HepG2 (cell line): ENCODE measurements at regions not wholly inside any gene's neighbourhood (a gene's known extent, or its start where the extent isn't known, plus 50 kb on each side); places are given as distances from the start of the nearest gene placed in this dataset.

ENCODE experiments used
- ATAC-seq: fragments of 200-7000 bp; cut with Tn5 transposase; 3 replicates; pipeline ENCODE4 v1.9.1; 2020; ENCODE audit warnings: mild to moderate bottlenecking, moderate library complexity
- BruUV-seq: library from RNA; stranded (reverse); fragments of 400-500 nt; replicated peaks from 2 replicates; lab custom pipeline; 2021; lab: Mats Ljungman, UMichigan
- CTCF ChIA-PET: fragments of 300-600 bp; formaldehyde crosslinking; extraction: SDS; loops from one replicate; lab custom pipeline; 2021; ENCODE audit warnings: low total read pairs, inconsistent platforms, low intra/inter-chr PET ratio; lab: Yijun Ruan, JAX
- POLR2A ChIA-PET: fragments of 350-600 bp; sonication (Branson Sonifier 250); formaldehyde crosslinking; loops from one replicate; lab custom pipeline; 2020; ENCODE audit warnings: antibody characterized with exemption, inconsistent platforms; lab: Yijun Ruan, JAX
- DNase-seq: peaks from one replicate; pipeline ENCODE4 v3.0.0-alpha.2; 2015; ENCODE audit warnings: low spot score
- FAIRE-seq: peaks from 3 replicates; lab custom pipeline; 2011; peaks lifted over from hg19 to GRCh38; lab: Jason Lieb, UNC
- H2AFZ ChIP-seq: one replicate; pipeline ENCODE4 v1.6.1; 2011; ENCODE audit warnings: low read length, inconsistent platforms
- H3K27ac ChIP-seq: fragments of 300-600 bp; 3 replicates; pipeline ENCODE4 v1.8.0; 2011; ENCODE audit warnings: mixed run types, mild to moderate bottlenecking, mixed read lengths, low read length, inconsistent platforms; ENCODE audit not compliant: insufficient read depth; ENCODE audit errors: extremely low read length
- H3K27me3 ChIP-seq, 2 experiments: fragments of 200-600 bp in 1 of 2; 2 replicates in 1 of 2; 3 replicates in 1 of 2; pipeline versions ENCODE4 v1.6.0 to v1.8.0; 2011; ENCODE audit warnings: low read length in 2 of 2, mild to moderate bottlenecking in 2 of 2, moderate library complexity in 2 of 2, inconsistent platforms in 1 of 2; ENCODE audit not compliant: insufficient read depth in 2 of 2, control insufficient read depth in 1 of 2
- H3K36me3 ChIP-seq, 2 experiments: fragments of 200-600 bp in 1 of 2; replicated peaks in 1 of 2; 2 replicates in 1 of 2; 3 replicates in 1 of 2; pipeline versions ENCODE4 v1.5.1 to v1.8.0; 2011; ENCODE audit warnings: low read length in 2 of 2, inconsistent platforms in 1 of 2; ENCODE audit not compliant: insufficient read depth in 2 of 2, control insufficient read depth in 1 of 2
- H3K4me1 ChIP-seq: 2 replicates; pipeline ENCODE4 v1.5.1; 2012; ENCODE audit warnings: low read length, inconsistent platforms; ENCODE audit not compliant: insufficient read depth
- H3K4me2 ChIP-seq: 2 replicates; pipeline ENCODE4 v1.6.0; 2011; ENCODE audit warnings: low read depth, low read length, inconsistent platforms
- H3K4me3 ChIP-seq, 3 experiments: fragments of 200-600 bp in 1 of 3; sonication (generic), shearing (Covaris generic) in 1 of 3; replicated peaks in 1 of 3; 2 replicates each; pipeline ENCODE4 v1.5.1; 2011 to 2016; ENCODE audit warnings: low read length in 3 of 3, inconsistent platforms in 2 of 3, low read depth in 2 of 3, mild to moderate bottlenecking in 2 of 3, control low read depth in 1 of 3, mixed read lengths in 1 of 3; ENCODE audit not compliant: insufficient read depth in 1 of 3
- H3K79me2 ChIP-seq: one replicate; pipeline ENCODE4 v1.6.1; 2011; ENCODE audit warnings: low read length, inconsistent platforms; ENCODE audit not compliant: insufficient read depth
- H3K9ac ChIP-seq: 2 replicates; pipeline ENCODE4 v1.6.0; 2011; ENCODE audit warnings: mild to moderate bottlenecking, low read depth, low read length, inconsistent platforms; ENCODE audit not compliant: insufficient read depth
- H3K9me3 ChIP-seq: 2 replicates; pipeline ENCODE4 v1.5.1; 2012; ENCODE audit warnings: mild to moderate bottlenecking, low read length
- H4K20me1 ChIP-seq: 2 replicates; pipeline ENCODE4 v1.6.0; 2011; ENCODE audit warnings: inconsistent platforms, mild to moderate bottlenecking, low read length, moderate library complexity; ENCODE audit not compliant: insufficient read depth
- ATF2 ChIP-seq: sonication (generic); formaldehyde crosslinking; IDR thresholded peaks from 2 replicates; pipeline ENCODE4 v1.4.0; 2020; ENCODE audit warnings: missing genetic modification reagents
- BCL6 ChIP-seq: IDR thresholded peaks from 2 replicates; pipeline ENCODE4 v1.6.1; 2016; ENCODE audit warnings: missing genetic modification reagents, missing compliant biosample characterization
- BORCS8-MEF2B ChIP-seq: sonication (generic); formaldehyde crosslinking; IDR thresholded peaks from 2 replicates; pipeline ENCODE4 v1.8.0; 2022; ENCODE audit warnings: mild to moderate bottlenecking, missing genetic modification reagents
- BRD4 ChIP-seq: sonication (generic); formaldehyde crosslinking; IDR thresholded peaks from 2 replicates; pipeline ENCODE4 v1.4.0; 2020; ENCODE audit warnings: missing genetic modification reagents
- HNRNPUL1 ChIP-seq: fragments of 200-400 bp; formaldehyde crosslinking; IDR thresholded peaks from 2 replicates; pipeline ENCODE4 v1.6.1; 2017; ENCODE audit warnings: low read depth, mild to moderate bottlenecking, low read length, moderate library complexity
- KDM3A ChIP-seq: IDR thresholded peaks from 2 replicates; pipeline ENCODE4 v1.6.1; 2018; ENCODE audit warnings: low read depth, missing compliant biosample characterization
- MED8 ChIP-seq: sonication (generic); formaldehyde crosslinking; IDR thresholded peaks from 2 replicates; pipeline ENCODE4 v1.8.1; 2023; ENCODE audit warnings: mild to moderate bottlenecking, missing genetic modification reagents; ENCODE audit not compliant: insufficient replicate concordance
- NR2F1 ChIP-seq, 2 experiments: fragments of 450-650 bp in 1 of 2; formaldehyde crosslinking in 1 of 2; IDR thresholded peaks; 2 replicates each; pipeline versions ENCODE4 v1.5.0 to v1.6.1; 2016 to 2020; ENCODE audit warnings: mild to moderate bottlenecking in 1 of 2, missing compliant biosample characterization in 1 of 2, missing genetic modification reagents in 1 of 2, moderate library complexity in 1 of 2
- PAWR ChIP-seq: sonication (generic); formaldehyde crosslinking; IDR thresholded peaks from 2 replicates; pipeline ENCODE4 v1.4.0; 2020; ENCODE audit warnings: missing genetic modification reagents, mild to moderate bottlenecking, borderline replicate concordance
- RAD21 ChIP-seq: fragments of 450-650 bp; formaldehyde crosslinking; IDR thresholded peaks from 2 replicates; pipeline ENCODE4 v1.5.0; 2020; ENCODE audit warnings: mild to moderate bottlenecking
- SP140L ChIP-seq: sonication (generic); formaldehyde crosslinking; IDR thresholded peaks from 2 replicates; pipeline ENCODE4 v1.4.0; 2020; ENCODE audit warnings: missing genetic modification reagents, borderline replicate concordance
- ZBTB46 ChIP-seq: sonication (generic); formaldehyde crosslinking; IDR thresholded peaks from 2 replicates; pipeline ENCODE4 v1.4.0; 2020; ENCODE audit warnings: mild to moderate bottlenecking, missing genetic modification reagents, borderline replicate concordance
- ZNF512 ChIP-seq: sonication (generic); formaldehyde crosslinking; IDR thresholded peaks from 2 replicates; pipeline ENCODE4 v1.4.0; 2020; ENCODE audit warnings: mild to moderate bottlenecking, missing genetic modification reagents
- ZNF562 ChIP-seq: sonication (generic); formaldehyde crosslinking; IDR thresholded peaks from 2 replicates; pipeline ENCODE4 v1.8.0; 2022; ENCODE audit warnings: missing genetic modification reagents, borderline replicate concordance
- WGBS: methylation state at CpG from one replicate; pipeline ENCODE4 v1.1.6; 2017; ENCODE audit warnings: low lambda C conversion rate; 5-methylcytosine and 5-hydroxymethylcytosine counted together
- in situ Hi-C: cut with HindIII; loops from 2 replicates; pipeline ENCODE4 v1.10.0; 2017; ENCODE audit warnings: low pct_unique_long_range_greater_than_20kb; ENCODE audit not compliant: extremely low pct_ligation_motif_present
- intact Hi-C: fragments of 100-400 bp; cut with micrococcal nuclease; formaldehyde crosslinking; loops from one replicate; pipeline ENCODE4 v1.10.0; 2022; ENCODE audit not compliant: unreplicated experiment

GRCh38 chr13:80894917-80895316, 554.0 kb upstream of the SPRY2 start:
- H3K9me3 ChIP-seq: no peaks in the 10 kb centered on the region
- DNase-seq: no peak
- no peaks in the 10 kb centered on the region for H3K4me1 ChIP-seq
- BruUV-seq: no TSS peak
- POLR2A ChIA-PET: no interaction called here
- H3K27ac ChIP-seq: no peak overlapping the region
- no peak for TF ChIP-seq BRD4
- no peak for TF ChIP-seq ZNF512 (CRISPR knock-in tag)
- no peak for TF ChIP-seq ATF2 (CRISPR knock-in tag)
- no peak for TF ChIP-seq HNRNPUL1
- TF ChIP-seq NR2F1 (CRISPR knock-in tag; IDR thresholded peaks at IDR 0.05): no peak
- no peak for TF ChIP-seq ZNF562 (CRISPR knock-in tag)
- no peak for TF ChIP-seq KDM3A (CRISPR knock-in tag)
- no peak for TF ChIP-seq MED8 (CRISPR knock-in tag)
- no peak for TF ChIP-seq BORCS8-MEF2B
- TF ChIP-seq BCL6 (CRISPR knock-in tag): no peak
- TF ChIP-seq RAD21: no peak
- TF ChIP-seq PAWR: no peak
- TF ChIP-seq ZBTB46 (CRISPR knock-in tag): no peak
- no peak for TF ChIP-seq SP140L (CRISPR knock-in tag)
- TF ChIP-seq, all 625 proteins: peak for 0
- FAIRE-seq (no peak), ATAC-seq (no peak)
- Histone ChIP-seq H3K79me2 (no peaks in the 10 kb centered on the region), H3K36me3 (no peaks in the 10 kb centered on the region), H4K20me1 (no peaks in the 10 kb centered on the region), H3K27me3 (no peaks in the 10 kb centered on the region), H3K4me2 (no peak overlapping the region), H3K9ac (no peak overlapping the region), H2AFZ (no peak overlapping the region), H3K4me3 (no peak overlapping the region)
- intact Hi-C loops: no loop called here
- 0% methylated on average over 1 of the region's 1 CpG for WGBS
- CTCF ChIA-PET: interaction anchor here (0.5 kb wide), 1 partner anchor 1481 kb away, joined by 3 read pairs; no protein-coding TSS in a partner anchor
- in situ Hi-C loops: no loop called here
